ENCODE measurements at regions not wholly inside any gene's neighbourhood (a gene's known extent, or its start where the extent isn't known, plus 50 kb on each side); places are given as distances from the start of the nearest gene placed in this dataset.

DNA sequence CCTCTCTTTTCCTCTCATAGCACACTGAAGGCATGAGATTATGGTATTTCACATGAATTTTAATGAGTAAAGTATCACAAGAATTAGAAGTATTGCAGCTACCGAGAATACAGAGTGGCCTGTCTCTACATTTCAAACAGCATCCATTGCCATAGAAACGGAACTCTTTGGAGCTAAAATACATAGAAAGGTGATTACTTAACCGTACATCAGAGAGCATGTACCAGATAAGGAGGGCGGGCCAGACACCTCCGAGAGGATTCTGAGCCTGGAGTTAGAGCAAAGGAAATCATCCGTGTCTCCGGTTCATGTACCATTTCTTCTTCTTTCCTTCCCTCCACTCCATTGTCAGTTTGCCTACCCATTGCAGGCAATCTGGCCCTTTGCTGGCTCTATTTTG, 196.7 kb downstream of the KLF6 start:
- ATAC-seq (ENCODE audit: low read depth): no peak
- Histone ChIP-seq H3K27ac (ENCODE audit: low read length in 2 of 2) (no peak overlapping the region), H2AFZ (ENCODE audit: insufficient read depth, low read depth, low read length, poor library complexity, severe bottlenecking) (no peak overlapping the region), H3K4me3 (ENCODE audit: control extremely low read depth in 1 of 5, extremely low read depth in 1 of 5, insufficient read depth in 1 of 5, low read depth in 2 of 5, low read length in 4 of 5) (no peak overlapping the region), H3K27me3 (replicated peaks in 1 of 4; ENCODE audit: control extremely low read depth in 1 of 4, control insufficient read depth in 3 of 4, insufficient read depth in 4 of 4, low read length in 3 of 4) (no peaks in the 10 kb centered on the region), H4K20me1 (ENCODE audit: control insufficient read depth, insufficient read depth, low read length, poor library complexity, severe bottlenecking) (no peaks in the 10 kb centered on the region), H3K9me3 (ENCODE audit: control extremely low read depth in 1 of 3, control insufficient read depth in 2 of 3, insufficient read depth in 1 of 3, low read length in 2 of 3) (no peaks in the 10 kb centered on the region), H3K79me2 (ENCODE audit: control insufficient read depth, insufficient read depth, low read length) (no peaks in the 10 kb centered on the region), H3K9ac (ENCODE audit: low read length) (no peak overlapping the region), H3K36me3 (replicated peaks in 1 of 2; ENCODE audit: control extremely low read depth in 1 of 2, control insufficient read depth in 1 of 2, extremely low read depth in 1 of 2, insufficient read depth in 2 of 2, low read length in 1 of 2) (no peaks in the 10 kb centered on the region), H3K4me1 (ENCODE audit: control insufficient read depth in 2 of 2, insufficient read depth in 2 of 2, low read length in 2 of 2) (no peaks in the 10 kb centered on the region), H3K4me2 (replicated peaks; ENCODE audit: low read depth, low read length, poor library complexity, severe bottlenecking) (no peak overlapping the region)
- Mint-ChIP-seq H3K27ac (no peak overlapping the region), H3K27me3 (peaks cover 3% of the 10 kb centered on the region), H3K9me3 (ENCODE audit: insufficient read depth) (no peaks in the 10 kb centered on the region), H3K4me3 (no peak overlapping the region), H3K4me1 (no peaks in the 10 kb centered on the region)
- POLR2A ChIA-PET: no interaction called here
- CTCF ChIA-PET: no interaction called here
- TF ChIP-seq EZH2 (IDR thresholded peaks at IDR 0.05; ENCODE audit: borderline replicate concordance, insufficient read depth, low read depth, low read length, poor library complexity, severe bottlenecking): no peak
- TF ChIP-seq, protein P1, sequence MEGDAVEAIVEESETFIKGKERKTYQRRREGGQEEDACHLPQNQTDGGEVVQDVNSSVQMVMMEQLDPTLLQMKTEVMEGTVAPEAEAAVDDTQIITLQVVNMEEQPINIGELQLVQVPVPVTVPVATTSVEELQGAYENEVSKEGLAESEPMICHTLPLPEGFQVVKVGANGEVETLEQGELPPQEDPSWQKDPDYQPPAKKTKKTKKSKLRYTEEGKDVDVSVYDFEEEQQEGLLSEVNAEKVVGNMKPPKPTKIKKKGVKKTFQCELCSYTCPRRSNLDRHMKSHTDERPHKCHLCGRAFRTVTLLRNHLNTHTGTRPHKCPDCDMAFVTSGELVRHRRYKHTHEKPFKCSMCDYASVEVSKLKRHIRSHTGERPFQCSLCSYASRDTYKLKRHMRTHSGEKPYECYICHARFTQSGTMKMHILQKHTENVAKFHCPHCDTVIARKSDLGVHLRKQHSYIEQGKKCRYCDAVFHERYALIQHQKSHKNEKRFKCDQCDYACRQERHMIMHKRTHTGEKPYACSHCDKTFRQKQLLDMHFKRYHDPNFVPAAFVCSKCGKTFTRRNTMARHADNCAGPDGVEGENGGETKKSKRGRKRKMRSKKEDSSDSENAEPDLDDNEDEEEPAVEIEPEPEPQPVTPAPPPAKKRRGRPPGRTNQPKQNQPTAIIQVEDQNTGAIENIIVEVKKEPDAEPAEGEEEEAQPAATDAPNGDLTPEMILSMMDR (IDR thresholded peaks at IDR 0.05): no peak
- DNase-seq: no peak
- WGBS (ENCODE audit: insufficient coverage): 98% methylated on average over 5 of the region's 7 CpGs
- intact Hi-C loops (cut with micrococcal nuclease): no loop called here

DNA sequence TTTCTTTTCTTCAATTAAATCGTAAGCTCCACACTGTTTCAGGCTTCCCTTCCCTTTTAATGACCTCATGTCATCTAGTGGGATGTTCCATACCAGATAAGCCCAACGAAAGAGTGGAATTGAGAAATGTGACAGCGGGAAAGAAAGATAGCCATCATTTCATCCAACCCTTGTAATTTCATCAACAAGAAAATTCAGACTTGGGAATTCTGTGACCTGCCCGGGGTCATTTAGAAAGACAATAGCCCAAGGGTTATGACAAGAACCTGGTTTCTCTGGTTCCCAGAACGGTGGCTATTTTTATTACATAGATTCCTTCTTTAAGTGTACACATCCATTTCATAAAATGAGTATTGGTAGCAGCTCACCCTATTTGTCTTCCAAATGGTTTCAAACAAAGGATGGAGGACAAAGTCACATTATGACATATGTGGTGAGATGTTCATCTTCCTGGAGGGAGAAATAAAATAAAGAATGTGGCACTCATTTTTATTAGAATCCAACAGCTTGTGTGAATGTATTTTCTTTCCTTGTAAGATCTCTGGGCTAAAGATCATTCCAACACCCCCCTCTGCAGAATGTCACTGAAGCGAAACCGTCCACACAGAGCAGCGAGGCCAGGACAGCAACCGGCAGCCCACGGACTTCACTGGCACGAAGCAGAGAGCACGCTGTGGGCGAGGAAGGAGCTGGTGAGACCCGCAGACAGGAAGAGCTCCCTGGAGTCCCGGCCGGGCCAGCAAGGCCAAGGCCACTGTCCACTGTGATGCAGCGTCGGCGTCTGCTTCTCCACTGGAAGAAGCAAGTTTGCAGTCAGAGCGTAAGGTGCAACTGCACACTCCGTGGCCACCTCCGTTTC, 199.9 kb downstream of the KLF6 start:
- Histone ChIP-seq H4K20me1 (ENCODE audit: control insufficient read depth, insufficient read depth, low read length, poor library complexity, severe bottlenecking) (no peaks in the 10 kb centered on the region), H3K4me3 (ENCODE audit: control extremely low read depth in 1 of 5, extremely low read depth in 1 of 5, insufficient read depth in 1 of 5, low read depth in 2 of 5, low read length in 4 of 5) (no peak overlapping the region), H3K4me2 (replicated peaks; ENCODE audit: low read depth, low read length, poor library complexity, severe bottlenecking) (no peak overlapping the region), H3K36me3 (replicated peaks in 1 of 2; ENCODE audit: control extremely low read depth in 1 of 2, control insufficient read depth in 1 of 2, extremely low read depth in 1 of 2, insufficient read depth in 2 of 2, low read length in 1 of 2) (no peaks in the 10 kb centered on the region), H2AFZ (ENCODE audit: insufficient read depth, low read depth, low read length, poor library complexity, severe bottlenecking) (no peak overlapping the region), H3K4me1 (ENCODE audit: control insufficient read depth in 2 of 2, insufficient read depth in 2 of 2, low read length in 2 of 2) (no peaks in the 10 kb centered on the region), H3K27me3 (replicated peaks in 1 of 4; ENCODE audit: control extremely low read depth in 1 of 4, control insufficient read depth in 3 of 4, insufficient read depth in 4 of 4, low read length in 3 of 4) (no peaks in the 10 kb centered on the region), H3K9ac (ENCODE audit: low read length) (no peak overlapping the region), H3K27ac (ENCODE audit: low read length in 2 of 2) (no peak overlapping the region), H3K79me2 (ENCODE audit: control insufficient read depth, insufficient read depth, low read length) (no peaks in the 10 kb centered on the region), H3K9me3 (ENCODE audit: control extremely low read depth in 1 of 3, control insufficient read depth in 2 of 3, insufficient read depth in 1 of 3, low read length in 2 of 3) (no peaks in the 10 kb centered on the region)
- Mint-ChIP-seq H3K27ac (no peak overlapping the region), H3K4me3 (no peak overlapping the region), H3K4me1 (no peaks in the 10 kb centered on the region), H3K27me3 (peaks cover 9% of the 10 kb centered on the region), H3K9me3 (ENCODE audit: insufficient read depth) (no peaks in the 10 kb centered on the region)
- ChIA-PET CTCF (no interaction called here), POLR2A (no interaction called here)
- ATAC-seq (ENCODE audit: low read depth) (no peak), DNase-seq (no peak)
- TF ChIP-seq, protein P1 (IDR thresholded peaks at IDR 0.05): no peak
- no peak for TF ChIP-seq EZH2 (IDR thresholded peaks at IDR 0.05; ENCODE audit: borderline replicate concordance, insufficient read depth, low read depth, low read length, poor library complexity, severe bottlenecking)
- 89% methylated on average over 15 of the region's 22 CpGs for whole genome bisulfite sequencing (ENCODE audit: insufficient coverage)
- intact Hi-C loops (cut with micrococcal nuclease): no loop called here

Data from B cell (primary cell).